Loucy (cell line): ENCODE measurements at regions not wholly inside any gene's neighbourhood (a gene's known extent, or its start where the extent isn't known, plus 50 kb on each side); places are given as distances from the start of the nearest gene placed in this dataset.

Experiments
- EZH2phosphoT487 ChIP-seq: fragments of 200-600 bp; IDR thresholded peaks from 2 replicates; pipeline ENCODE4 v1.6.1; 2018; ENCODE audit warnings: antibody characterized with exemption, mild to moderate bottlenecking, moderate library complexity, borderline replicate concordance
- TF ChIP-seq, protein P1 (sequence below): fragments of 200-600 bp; sonication (generic); conservative IDR thresholded peaks from 2 replicates; pipeline ENCODE4 v1.5.1; 2014; ENCODE audit warnings: mild to moderate bottlenecking, antibody characterized with exemption, low read length

DNA sequence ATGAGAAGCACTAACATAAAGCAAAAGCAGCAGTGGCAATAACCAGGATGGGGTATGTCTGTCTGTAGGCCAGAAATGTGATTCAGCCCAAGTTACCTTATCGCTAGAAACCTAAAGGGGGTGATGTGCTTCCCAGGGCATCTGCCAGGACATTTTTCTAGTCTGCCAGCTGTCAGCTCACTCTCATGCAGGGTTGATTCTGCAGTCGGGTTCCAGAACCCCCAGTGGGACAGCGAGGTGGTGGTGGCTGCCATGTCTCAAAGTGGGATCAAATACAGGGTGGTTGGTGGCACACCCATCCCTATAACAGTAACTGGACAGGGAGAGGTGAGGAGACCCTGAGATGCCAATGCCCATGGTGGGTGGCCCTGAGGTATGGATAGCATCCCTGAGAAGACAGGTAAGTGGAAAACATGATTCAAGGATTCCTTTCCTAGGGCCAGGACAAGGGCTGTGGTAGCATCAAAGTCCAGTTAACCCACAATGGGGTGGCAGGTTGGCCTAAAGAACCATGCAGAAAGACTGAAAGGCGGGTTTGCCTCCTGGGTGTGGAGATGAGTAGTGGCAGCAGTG, 84.3 kb downstream of the TNFRSF13B start:
- TF ChIP-seq, protein P1, sequence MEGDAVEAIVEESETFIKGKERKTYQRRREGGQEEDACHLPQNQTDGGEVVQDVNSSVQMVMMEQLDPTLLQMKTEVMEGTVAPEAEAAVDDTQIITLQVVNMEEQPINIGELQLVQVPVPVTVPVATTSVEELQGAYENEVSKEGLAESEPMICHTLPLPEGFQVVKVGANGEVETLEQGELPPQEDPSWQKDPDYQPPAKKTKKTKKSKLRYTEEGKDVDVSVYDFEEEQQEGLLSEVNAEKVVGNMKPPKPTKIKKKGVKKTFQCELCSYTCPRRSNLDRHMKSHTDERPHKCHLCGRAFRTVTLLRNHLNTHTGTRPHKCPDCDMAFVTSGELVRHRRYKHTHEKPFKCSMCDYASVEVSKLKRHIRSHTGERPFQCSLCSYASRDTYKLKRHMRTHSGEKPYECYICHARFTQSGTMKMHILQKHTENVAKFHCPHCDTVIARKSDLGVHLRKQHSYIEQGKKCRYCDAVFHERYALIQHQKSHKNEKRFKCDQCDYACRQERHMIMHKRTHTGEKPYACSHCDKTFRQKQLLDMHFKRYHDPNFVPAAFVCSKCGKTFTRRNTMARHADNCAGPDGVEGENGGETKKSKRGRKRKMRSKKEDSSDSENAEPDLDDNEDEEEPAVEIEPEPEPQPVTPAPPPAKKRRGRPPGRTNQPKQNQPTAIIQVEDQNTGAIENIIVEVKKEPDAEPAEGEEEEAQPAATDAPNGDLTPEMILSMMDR = no peak
- no peak for TF ChIP-seq EZH2phosphoT487
